ENCODE measurements at regions not wholly inside any gene's neighbourhood (a gene's known extent, or its start where the extent isn't known, plus 50 kb on each side); places are given as distances from the start of the nearest gene placed in this dataset.

DNA sequence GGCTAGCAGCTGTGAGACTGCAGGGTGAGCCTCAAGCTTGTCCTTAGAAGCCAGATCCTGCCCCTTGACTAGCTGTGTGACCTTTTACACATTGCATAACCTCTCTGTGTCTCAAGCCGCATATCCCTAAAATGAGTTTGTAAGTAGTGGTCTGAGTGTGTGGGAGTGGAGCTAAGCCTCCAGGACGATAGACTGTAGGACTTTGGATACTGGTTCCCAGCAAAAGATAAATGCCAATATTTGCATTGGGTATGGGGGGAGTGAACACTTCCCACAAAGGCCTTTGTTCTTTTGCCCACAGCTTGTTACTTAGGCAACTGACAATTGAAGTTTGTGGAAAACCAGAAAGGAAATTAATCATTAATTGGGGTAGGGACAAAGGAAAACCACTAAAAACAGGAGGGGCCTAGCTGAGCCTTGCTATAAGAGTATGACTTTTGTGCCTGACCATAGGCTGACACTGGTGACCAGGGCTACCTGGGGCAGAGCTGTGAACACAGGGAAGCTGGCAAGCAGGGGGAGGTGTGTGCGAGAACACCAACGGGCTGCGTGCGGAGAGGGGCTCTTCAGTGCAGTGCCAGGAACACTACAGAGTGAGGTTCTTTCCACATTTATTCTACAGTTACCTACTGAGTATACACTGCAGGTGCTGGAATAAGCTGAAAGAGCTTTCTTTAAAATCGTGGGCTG, 102.4 kb upstream of the ETV3 start:
- Histone ChIP-seq H3K36me3 (no peaks in the 10 kb centered on the region), H3K4me1 (no peaks in the 10 kb centered on the region), H3K4me3 (no peak overlapping the region), H3K27me3 (peaks cover 0 to under 1% (median 0%) of the 10 kb centered on the region in 4 donors), H3K9me3 (no peaks in the 10 kb centered on the region), H3K27ac (replicated peaks in 1 of 4) (no peak overlapping the region)
- TF ChIP-seq POLR2AphosphoS5 (IDR thresholded peaks at IDR 0.05): no peak
- no peak for DNase-seq (ENCODE audit: extremely low spot score)
- 70% methylated on average over 7 of the region's 7 CpGs for WGBS
- intact Hi-C loops (cut with DNase I): no loop called here

GRCh38 chr1:157239936-157240335, 101.7 kb upstream of the ETV3 start:
- Histone ChIP-seq H3K27ac (replicated peaks in 1 of 4) (no peak overlapping the region), H3K4me3 (no peak overlapping the region), H3K36me3 (no peaks in the 10 kb centered on the region), H3K4me1 (no peaks in the 10 kb centered on the region), H3K27me3 (no peaks in the 10 kb centered on the region), H3K9me3 (no peaks in the 10 kb centered on the region)
- intact Hi-C loops (cut with DNase I): no loop called here
- TF ChIP-seq POLR2A (IDR thresholded peaks at IDR 0.05; ENCODE audit: low read depth): no peak
- TF ChIP-seq, protein P1, sequence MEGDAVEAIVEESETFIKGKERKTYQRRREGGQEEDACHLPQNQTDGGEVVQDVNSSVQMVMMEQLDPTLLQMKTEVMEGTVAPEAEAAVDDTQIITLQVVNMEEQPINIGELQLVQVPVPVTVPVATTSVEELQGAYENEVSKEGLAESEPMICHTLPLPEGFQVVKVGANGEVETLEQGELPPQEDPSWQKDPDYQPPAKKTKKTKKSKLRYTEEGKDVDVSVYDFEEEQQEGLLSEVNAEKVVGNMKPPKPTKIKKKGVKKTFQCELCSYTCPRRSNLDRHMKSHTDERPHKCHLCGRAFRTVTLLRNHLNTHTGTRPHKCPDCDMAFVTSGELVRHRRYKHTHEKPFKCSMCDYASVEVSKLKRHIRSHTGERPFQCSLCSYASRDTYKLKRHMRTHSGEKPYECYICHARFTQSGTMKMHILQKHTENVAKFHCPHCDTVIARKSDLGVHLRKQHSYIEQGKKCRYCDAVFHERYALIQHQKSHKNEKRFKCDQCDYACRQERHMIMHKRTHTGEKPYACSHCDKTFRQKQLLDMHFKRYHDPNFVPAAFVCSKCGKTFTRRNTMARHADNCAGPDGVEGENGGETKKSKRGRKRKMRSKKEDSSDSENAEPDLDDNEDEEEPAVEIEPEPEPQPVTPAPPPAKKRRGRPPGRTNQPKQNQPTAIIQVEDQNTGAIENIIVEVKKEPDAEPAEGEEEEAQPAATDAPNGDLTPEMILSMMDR (IDR thresholded peaks at IDR 0.05): no peak
- no peak for TF ChIP-seq POLR2AphosphoS5 (IDR thresholded peaks at IDR 0.05)
- TF ChIP-seq EP300 (IDR thresholded peaks at IDR 0.05): no peak
- DNase-seq (ENCODE audit: extremely low spot score): no peak

GRCh38 chr1:157238585-157238984, 100.4 kb upstream of the ETV3 start:
- H3K27me3 ChIP-seq: no peaks in the 10 kb centered on the region
- 46% methylated on average over 4 of the region's 4 CpGs for WGBS

DNA sequence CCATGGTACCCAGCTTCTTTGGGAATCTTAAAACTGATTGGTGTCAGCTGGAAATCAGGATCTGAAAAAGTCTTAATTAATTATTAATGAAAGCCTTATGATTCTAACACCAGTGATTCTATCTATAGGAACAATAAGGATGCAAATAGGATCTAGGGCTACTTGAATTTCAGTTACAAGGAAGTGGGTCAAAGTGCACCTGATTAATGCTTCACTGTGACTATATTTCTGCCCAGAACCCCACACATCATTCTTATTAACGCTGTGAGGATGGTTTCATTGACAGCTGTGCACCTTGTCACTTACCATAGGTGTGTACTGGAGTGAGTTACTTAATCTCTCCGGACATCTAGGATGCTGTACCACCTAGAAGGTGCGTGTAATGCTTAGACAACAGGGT, 99.8 kb upstream of the ETV3 start:
- no peaks in the 10 kb centered on the region for H3K27me3 ChIP-seq
- intact Hi-C loops (cut with DNase I): no loop called here
- TF ChIP-seq EP300 (IDR thresholded peaks at IDR 0.05) (no peak), POLR2AphosphoS5 (IDR thresholded peaks at IDR 0.05) (no peak), POLR2A (IDR thresholded peaks at IDR 0.05; ENCODE audit: low read depth) (no peak)
- TF ChIP-seq, protein P1 (IDR thresholded peaks at IDR 0.05): no peak
- no peaks in the 10 kb centered on the region for H3K9me3 ChIP-seq
- H3K4me3 ChIP-seq: no peak overlapping the region
- DNase-seq (ENCODE audit: extremely low spot score): no peak
- H3K36me3 ChIP-seq: no peaks in the 10 kb centered on the region
- no peaks in the 10 kb centered on the region for H3K4me1 ChIP-seq
- no peak overlapping the region for H3K27ac ChIP-seq (replicated peaks in 1 of 4)
- WGBS: 79% methylated on average over 3 of the region's 3 CpGs

More at GRCh38 chr1:157238585-157238984, 100.4 kb upstream of the ETV3 start:
- H3K9me3 ChIP-seq: no peaks in the 10 kb centered on the region
- intact Hi-C loops (cut with DNase I): no loop called here
- no peaks in the 10 kb centered on the region for H3K4me1 ChIP-seq
- no peak overlapping the region for H3K27ac ChIP-seq (replicated peaks in 1 of 4)
- DNase-seq (ENCODE audit: extremely low spot score): peak; percentile 37
- TF ChIP-seq POLR2A (IDR thresholded peaks at IDR 0.05; ENCODE audit: low read depth) (no peak), EP300 (IDR thresholded peaks at IDR 0.05) (no peak), POLR2AphosphoS5 (IDR thresholded peaks at IDR 0.05) (no peak)
- TF ChIP-seq, protein P1 (IDR thresholded peaks at IDR 0.05): no peak
- H3K36me3 ChIP-seq: no peaks in the 10 kb centered on the region
- H3K4me3 ChIP-seq: no peak overlapping the region

DNA sequence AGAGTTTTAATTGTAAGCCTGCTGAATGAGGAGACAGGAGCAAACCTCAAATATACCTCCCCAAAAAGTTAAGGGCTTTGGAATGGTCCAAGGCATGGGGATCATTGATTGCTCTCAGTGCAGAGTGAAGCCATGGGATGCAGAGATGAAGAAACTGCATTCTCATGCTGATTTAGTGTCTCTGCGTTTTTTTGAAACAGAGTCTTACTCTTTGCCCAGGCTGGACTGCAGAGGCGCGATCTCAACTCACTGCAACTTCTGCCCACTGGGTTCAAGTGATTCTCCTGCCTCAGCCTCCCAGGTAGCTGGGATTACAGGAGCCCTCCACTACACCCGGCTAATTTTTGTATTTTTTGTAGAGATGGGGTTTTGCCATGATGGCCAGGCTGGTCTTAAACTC, 99.3 kb upstream of the ETV3 start:
- Histone ChIP-seq H3K27me3 (no peaks in the 10 kb centered on the region), H3K9me3 (no peaks in the 10 kb centered on the region), H3K36me3 (no peaks in the 10 kb centered on the region), H3K4me1 (no peaks in the 10 kb centered on the region), H3K27ac (replicated peaks in 1 of 4) (no peak overlapping the region), H3K4me3 (no peak overlapping the region)
- peak; percentile 60 for DNase-seq (ENCODE audit: extremely low spot score)
- WGBS: 84% methylated on average over 4 of the region's 4 CpGs
- TF ChIP-seq POLR2A (IDR thresholded peaks at IDR 0.05; ENCODE audit: low read depth): no peak
- TF ChIP-seq, protein P1 (IDR thresholded peaks at IDR 0.05): no peak
- intact Hi-C loops (cut with DNase I): no loop called here
